ENCODE measurements at regions not wholly inside any gene's neighbourhood (a gene's known extent, or its start where the extent isn't known, plus 50 kb on each side); places are given as distances from the start of the nearest gene placed in this dataset.

DNA sequence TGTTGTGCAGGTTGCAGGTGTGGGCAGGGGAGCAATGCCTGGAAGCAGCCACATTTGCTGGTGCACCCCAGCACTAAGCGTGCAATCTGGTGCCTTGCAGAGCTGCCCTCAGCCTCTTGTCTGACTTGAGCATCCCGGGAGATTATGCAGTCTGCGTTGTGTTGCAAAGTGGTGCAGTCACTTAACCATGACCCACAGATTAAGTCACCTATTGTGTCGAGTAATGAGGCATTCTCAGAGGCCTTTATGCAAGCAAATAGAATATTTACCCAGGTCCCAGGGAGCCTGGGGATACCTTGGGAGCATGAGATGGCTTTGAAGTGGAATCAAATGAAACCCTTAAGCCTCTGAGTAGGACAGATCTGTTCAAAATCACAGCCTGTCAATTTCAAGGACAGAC is 529.0 kb downstream of the TYW1 start:
- DNase-seq (ENCODE audit: low read depth): no peak
- TF ChIP-seq CTCF (conservative IDR thresholded peaks at IDR 0.05; ENCODE audit: low read depth, low read length): no peak
- no peak overlapping the region for H3K4me3 ChIP-seq (ENCODE audit: low read depth, low read length)

GRCh38 chr7:67535241-67535989 is 538.8 kb downstream of the TYW1 start:
- TF ChIP-seq CTCF (conservative IDR thresholded peaks at IDR 0.05; ENCODE audit: low read depth, low read length): no peak
- no peak for DNase-seq (ENCODE audit: low read depth)
- H3K4me3 ChIP-seq (ENCODE audit: low read depth, low read length): no peak overlapping the region

GRCh38 chr7:67542916-67543315 is 546.3 kb downstream of the TYW1 start:
- no peak for TF ChIP-seq CTCF (conservative IDR thresholded peaks at IDR 0.05; ENCODE audit: low read depth, low read length)
- no peak for DNase-seq (ENCODE audit: low read depth)
- no peak overlapping the region for H3K4me3 ChIP-seq (ENCODE audit: low read depth, low read length)

GRCh38 chr7:67547183-67547907 is 550.7 kb downstream of the TYW1 start:
- TF ChIP-seq CTCF (conservative IDR thresholded peaks at IDR 0.05; ENCODE audit: low read depth, low read length): no peak
- no peak overlapping the region for H3K4me3 ChIP-seq (ENCODE audit: low read depth, low read length)
- no peak for DNase-seq (ENCODE audit: low read depth)

DNA sequence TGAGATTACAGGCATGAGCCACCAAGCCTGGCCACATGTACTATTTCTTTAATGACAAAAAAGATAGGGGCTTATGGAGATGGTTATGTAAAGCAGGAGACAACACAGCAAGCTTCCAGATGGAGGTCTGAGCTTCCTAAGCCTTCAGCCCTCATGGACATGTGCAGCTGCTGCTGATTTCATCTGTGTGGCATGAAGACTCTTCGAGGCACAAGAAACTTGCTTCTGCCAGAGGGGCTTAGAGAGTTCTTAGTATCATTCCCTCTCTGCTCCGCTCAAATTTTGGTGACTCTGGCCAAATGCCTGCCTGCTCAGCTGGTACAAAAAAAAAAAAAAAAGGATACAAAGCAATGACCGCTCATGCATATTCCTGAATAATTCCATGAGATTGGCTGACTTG is 552.5 kb downstream of the TYW1 start:
- TF ChIP-seq CTCF (conservative IDR thresholded peaks at IDR 0.05; ENCODE audit: low read depth, low read length): no peak
- no peak overlapping the region for H3K4me3 ChIP-seq (ENCODE audit: low read depth, low read length)
- DNase-seq (ENCODE audit: low read depth): no peak

DNA sequence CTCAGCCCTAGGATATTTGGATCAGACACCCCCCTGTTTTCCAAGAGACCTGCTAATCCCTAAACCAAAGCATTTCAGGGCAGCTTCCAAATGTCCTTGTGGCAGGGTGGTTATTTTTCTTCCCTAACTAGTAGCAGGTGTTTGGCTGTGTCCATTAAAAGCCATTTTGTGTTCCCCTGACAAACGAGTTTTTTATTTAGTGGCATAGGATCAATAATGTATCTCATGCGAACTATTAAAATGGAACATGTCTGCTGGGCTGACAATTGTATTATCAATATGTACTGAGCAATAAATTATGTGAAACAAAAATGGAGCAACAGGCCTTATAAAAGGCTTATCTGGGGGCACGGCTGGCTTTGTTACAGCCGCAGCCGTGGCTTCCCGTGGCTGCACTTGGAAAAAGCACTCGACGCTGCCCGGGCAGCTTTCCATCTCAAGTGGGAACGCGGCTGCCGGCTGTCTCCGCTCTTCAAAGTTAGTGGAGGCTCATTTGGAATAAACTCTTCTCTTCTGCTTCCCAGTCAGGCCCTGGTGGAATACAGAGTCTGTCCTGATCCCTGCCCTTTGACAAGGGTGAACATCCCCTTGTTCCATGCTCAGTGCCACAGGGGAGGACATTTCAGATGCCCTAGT is 554.3 kb downstream of the TYW1 start:
- no peak for TF ChIP-seq CTCF (conservative IDR thresholded peaks at IDR 0.05; ENCODE audit: low read depth, low read length)
- DNase-seq (ENCODE audit: low read depth): no peak

More for the DNA sequence above, 554.3 kb downstream of the TYW1 start:
- H3K4me3 ChIP-seq (ENCODE audit: low read depth, low read length): no peak overlapping the region

Measured in epithelial cell of proximal tubule (primary cell).